ENCODE measurements at regions not wholly inside any gene's neighbourhood (a gene's known extent, or its start where the extent isn't known, plus 50 kb on each side); places are given as distances from the start of the nearest gene placed in this dataset.

- no peaks in the 10 kb centered on the region; a peak in 2 of 7 replicates for H3K36me3 Mint-ChIP-seq (ENCODE audit: insufficient read depth in 1 of 3, low read depth in 3 of 3)
- Histone ChIP-seq H2BK5ac (ENCODE audit: insufficient read length, low read length) (no peak overlapping the region), H3K14ac (ENCODE audit: insufficient read depth, low read length) (no peak overlapping the region), H2BK15ac (ENCODE audit: low read depth, low read length) (no peak overlapping the region), H3K23me2 (ENCODE audit: insufficient read length, low read depth, low read length, poor library complexity, severe bottlenecking) (no peaks in the 10 kb centered on the region), H3K9ac (ENCODE audit: extremely low read depth, insufficient read length, low read length) (no peak overlapping the region), H3K79me1 (ENCODE audit: insufficient read depth, low read depth, low read length, poor library complexity, severe bottlenecking) (no peaks in the 10 kb centered on the region), H3K56ac (ENCODE audit: insufficient read length, low read depth, low read length) (no peak overlapping the region), H2AK5ac (ENCODE audit: insufficient read length, low read length) (no peak overlapping the region), H3K23ac (ENCODE audit: insufficient read length, low read depth, low read length) (no peak overlapping the region), H2BK20ac (ENCODE audit: low read depth, low read length, poor library complexity, severe bottlenecking) (no peak overlapping the region), H3T11ph (ENCODE audit: low read length) (no peak overlapping the region), H3K9me3 (ENCODE audit: control insufficient read depth, low read depth, low read length) (no peaks in the 10 kb centered on the region), H4K91ac (ENCODE audit: insufficient read length, low read depth, low read length) (no peak overlapping the region), H2BK12ac (ENCODE audit: insufficient read length, low read depth, low read length) (no peak overlapping the region), H3K79me2 (ENCODE audit: insufficient read depth, low read length) (no peaks in the 10 kb centered on the region), H3K4ac (ENCODE audit: low read depth, low read length) (no peak overlapping the region), H3K4me2 (ENCODE audit: insufficient read depth, insufficient read length, low read length) (no peak overlapping the region), H4K5ac (ENCODE audit: insufficient read length, low read depth, low read length) (no peak overlapping the region), H4K20me1 (ENCODE audit: control insufficient read depth, insufficient read depth, insufficient read length) (no peaks in the 10 kb centered on the region), H3K27me3 (ENCODE audit: insufficient read depth, low read length) (no peaks in the 10 kb centered on the region; the same call in 1 of the 2 replicates), H3K18ac (ENCODE audit: insufficient read length, low read depth, low read length) (no peak overlapping the region), H2AFZ (ENCODE audit: low read length) (no peak overlapping the region), H2BK120ac (ENCODE audit: low read depth, low read length, poor library complexity, severe bottlenecking) (no peak overlapping the region), H4K8ac (replicated peaks; ENCODE audit: insufficient read length, low read depth, low read length) (no peak overlapping the region), H3K4me1 (ENCODE audit: insufficient read depth, low read length) (no peaks in the 10 kb centered on the region), H3K27ac (ENCODE audit: insufficient read length, low read depth, low read length) (no peak overlapping the region)
- peaks cover 11 to 18% of the 10 kb centered on the region in 2 experiments for H3K4me1 Mint-ChIP-seq
- H3K27ac Mint-ChIP-seq = no peak overlapping the region
- TF ChIP-seq CTCF (conservative IDR thresholded peaks at IDR 0.05) = no peak
- H3K9me3 Mint-ChIP-seq = peaks cover 72 to 85% of the 10 kb centered on the region in 2 experiments
- peaks cover 94% of the 10 kb centered on the region for H3K27me3 Mint-ChIP-seq (ENCODE audit: low read depth)
- H3K4me3 Mint-ChIP-seq = no peak overlapping the region
- DNase-seq = no peak
- WGBS (ENCODE audit: extremely low coverage, insufficient read length, low lambda C conversion rate) = no CpG with 5 or more reads among the region's 7 CpGs
These were observed 115.0 kb upstream of the NALF2 start for GRCh38 chrX:69389101-69389501.
